A549 (cell line): ENCODE measurements at regions not wholly inside any gene's neighbourhood (a gene's known extent, or its start where the extent isn't known, plus 50 kb on each side); places are given as distances from the start of the nearest gene placed in this dataset.

Experiments used
- ATAC-seq, 2 experiments: fragments of 200-7000 bp in 1 of 2; fragments of >200 bp in 1 of 2; cut with Nextera tagmentation in 1 of 2; cut with Tn5 transposase in 1 of 2; 3 replicates each; pipeline versions ENCODE4 v1.8.0 to v1.9.1; 2018 to 2020; ENCODE audit warnings: mild to moderate bottlenecking in 1 of 2, moderate library complexity in 1 of 2
- CTCF ChIA-PET: fragments of 300-600 bp; sonication (Branson Sonifier 250); formaldehyde crosslinking; extraction: SDS; loops from one replicate; lab custom pipeline; 2021; ENCODE audit warnings: antibody characterized with exemption, inconsistent platforms; lab: Yijun Ruan, JAX
- POLR2A ChIA-PET: fragments of 350-600 bp; formaldehyde crosslinking; extraction: SDS; loops from one replicate; lab custom pipeline; 2021; ENCODE audit warnings: antibody characterized with exemption, inconsistent platforms; lab: Yijun Ruan, JAX
- DNase-seq, 2 experiments: peaks; one replicate each; pipeline versions ENCODE4 v3.0.0 to v3.0.0-alpha.2; 2011 to 2016; ENCODE audit warnings: low read depth in 1 of 2, low spot score in 1 of 2
- FAIRE-seq: peaks from 2 replicates; lab custom pipeline; 2011; peaks lifted over from hg19 to GRCh38; lab: Jason Lieb, UNC
- H3K27ac ChIP-seq, 2 experiments: fragments of >200 bp; sonication (Bioruptor Twin); formaldehyde crosslinking; 3 replicates each; pipeline ENCODE4 v1.5.1; 2016 to 2017
- H3K4me1 ChIP-seq: fragments of >200 bp; sonication (Bioruptor Twin); formaldehyde crosslinking; 3 replicates; pipeline ENCODE4 v1.6.1; 2016
- H3K4me2 ChIP-seq: fragments of >200 bp; sonication (Bioruptor Twin); formaldehyde crosslinking; 3 replicates; pipeline ENCODE4 v1.6.1; 2016
- H3K4me3 ChIP-seq: fragments of >200 bp; sonication (Bioruptor Twin); formaldehyde crosslinking; 3 replicates; pipeline ENCODE4 v1.5.1; 2016
- H3K9me3 ChIP-seq: fragments of >200 bp; sonication (Bioruptor Twin); formaldehyde crosslinking; 3 replicates; pipeline ENCODE4 v1.6.1; 2016
- CHD2 ChIP-seq: fragments of 150-350 bp; IDR thresholded peaks from 2 replicates; pipeline ENCODE4 v1.6.1; 2014; ENCODE audit warnings: low read length; ENCODE audit not compliant: partially characterized antibody
- EHF ChIP-seq: fragments of 250-450 bp; sonication (Bioruptor Pico); IDR thresholded peaks from 2 replicates; pipeline ENCODE4 v1.5.0; 2020; ENCODE audit warnings: mild to moderate bottlenecking
- EP300 ChIP-seq, 2 experiments: fragments of >200 bp; sonication (Bioruptor Twin); formaldehyde crosslinking; IDR thresholded peaks; 2 replicates in 1 of 2; 3 replicates in 1 of 2; pipeline ENCODE4 v1.6.1; 2016 to 2017
- ESRRA ChIP-seq: fragments of 150-350 bp; IDR thresholded peaks from 2 replicates; pipeline ENCODE4 v1.6.1; 2014; ENCODE audit warnings: mild to moderate bottlenecking, low read length, borderline replicate concordance
- FOSL2 ChIP-seq, 2 experiments: fragments of 450-650 bp in 1 of 2; fragments of >200 bp in 1 of 2; sonication (Bioruptor Twin) in 1 of 2; formaldehyde crosslinking; IDR thresholded peaks; 2 replicates each; pipeline versions ENCODE4 v1.5.0 to v1.6.1; 2016 to 2020; ENCODE audit warnings: mild to moderate bottlenecking in 1 of 2, moderate library complexity in 1 of 2
- GATA3 ChIP-seq: IDR thresholded peaks from 2 replicates; pipeline ENCODE4 v1.6.1; 2012; ENCODE audit warnings: borderline replicate concordance
- HEYL ChIP-seq: fragments of 250-450 bp; sonication (Bioruptor Pico); IDR thresholded peaks from 2 replicates; pipeline ENCODE4 v1.8.0; 2021; ENCODE audit warnings: mild to moderate bottlenecking, moderate library complexity
- JUNB ChIP-seq: fragments of >200 bp; sonication (Bioruptor Twin); formaldehyde crosslinking; IDR thresholded peaks from 2 replicates; pipeline ENCODE4 v1.6.1; 2016
- KDM1A ChIP-seq: fragments of 200-600 bp; sonication (generic); IDR thresholded peaks from 2 replicates; pipeline ENCODE4 v1.6.1; 2016; ENCODE audit warnings: low read depth, mild to moderate bottlenecking
- MAFK ChIP-seq: fragments of 450-650 bp; IDR thresholded peaks from 2 replicates; pipeline ENCODE4 v1.6.1; 2014; ENCODE audit not compliant: partially characterized antibody
- MYC ChIP-seq: IDR thresholded peaks from 2 replicates; pipeline ENCODE4 v1.6.1; 2012; ENCODE audit warnings: mild to moderate bottlenecking, inconsistent platforms, low read length, improper control_type of control experiment, borderline replicate concordance
- NFE2L2 ChIP-seq: fragments of 150-350 bp; conservative IDR thresholded peaks from 2 replicates; pipeline ENCODE4 v1.6.1; 2014; ENCODE audit warnings: low read length
- POLR2AphosphoS2 ChIP-seq: conservative IDR thresholded peaks from 2 replicates; pipeline ENCODE4 v1.6.1; 2012; ENCODE audit warnings: low read length, improper control_type of control experiment, inconsistent platforms
- RAD21 ChIP-seq, 2 experiments: fragments of >200 bp in 1 of 2; sonication (Bioruptor Twin) in 1 of 2; formaldehyde crosslinking in 1 of 2; IDR thresholded peaks in 1 of 2; conservative IDR thresholded peaks in 1 of 2; 2 replicates in 1 of 2; 3 replicates in 1 of 2; pipeline ENCODE4 v1.6.1; 2012 to 2018; ENCODE audit warnings: inconsistent platforms in 1 of 2
- RARB ChIP-seq: fragments of 250-450 bp; sonication (Bioruptor Pico); IDR thresholded peaks from 2 replicates; pipeline ENCODE4 v1.8.0; 2021; ENCODE audit warnings: mild to moderate bottlenecking, moderate library complexity
- RCOR1 ChIP-seq: fragments of 150-350 bp; IDR thresholded peaks from 2 replicates; pipeline ENCODE4 v1.6.1; 2014; ENCODE audit warnings: antibody characterized with exemption, low read length, low read depth
- RNF2 ChIP-seq: fragments of 200-600 bp; sonication (generic); IDR thresholded peaks from 2 replicates; pipeline ENCODE4 v1.6.1; 2016; ENCODE audit warnings: low read depth, mild to moderate bottlenecking, antibody characterized with exemption, moderate library complexity, borderline replicate concordance
- SREBF2 ChIP-seq: fragments of 450-650 bp; IDR thresholded peaks from 2 replicates; pipeline ENCODE4 v1.6.1; 2014; ENCODE audit warnings: mild to moderate bottlenecking, moderate library complexity
- TFCP2L1 ChIP-seq: fragments of 250-450 bp; sonication (Bioruptor Pico); IDR thresholded peaks from 2 replicates; pipeline ENCODE4 v1.5.0; 2021; ENCODE audit warnings: mild to moderate bottlenecking
- TP53 ChIP-seq: fragments of 250-450 bp; sonication (Bioruptor Pico); IDR thresholded peaks from 2 replicates; pipeline ENCODE4 v1.5.0; 2021; ENCODE audit warnings: mild to moderate bottlenecking, moderate library complexity
- ZC3H11A ChIP-seq: fragments of 450-650 bp; IDR thresholded peaks from 2 replicates; pipeline ENCODE4 v1.6.1; 2014; ENCODE audit warnings: antibody characterized with exemption, mild to moderate bottlenecking
- ZFP36 ChIP-seq: fragments of 450-650 bp; IDR thresholded peaks from 2 replicates; pipeline ENCODE4 v1.6.1; 2014; ENCODE audit warnings: borderline replicate concordance; ENCODE audit not compliant: partially characterized antibody
- ZNF302 ChIP-seq: fragments of 250-450 bp; sonication (Bioruptor Pico); IDR thresholded peaks from 2 replicates; pipeline ENCODE4 v1.9.0; 2021; ENCODE audit warnings: inconsistent platforms, mild to moderate bottlenecking, moderate library complexity
- ZSCAN20 ChIP-seq: fragments of 250-450 bp; sonication (Bioruptor Pico); IDR thresholded peaks from 2 replicates; pipeline ENCODE4 v1.8.0; 2022; ENCODE audit warnings: mild to moderate bottlenecking, moderate library complexity
- WGBS: methylation state at CpG from one replicate; pipeline ENCODE4 v1.1.6; 2017; ENCODE audit errors: missing lambda C conversion rate; 5-methylcytosine and 5-hydroxymethylcytosine counted together
- TF ChIP-seq, protein P1 (sequence below): fragments of 200-600 bp; sonication (generic); IDR thresholded peaks from 2 replicates; pipeline ENCODE4 v1.6.1; 2016; ENCODE audit warnings: antibody characterized with exemption, mild to moderate bottlenecking, moderate library complexity
- TF ChIP-seq, protein P2 (sequence below): fragments of 250-450 bp; sonication (Bioruptor Pico); IDR thresholded peaks from 2 replicates; pipeline ENCODE4 v1.5.0; 2021; ENCODE audit warnings: mild to moderate bottlenecking, moderate library complexity, borderline replicate concordance
- TF ChIP-seq, protein P3 (sequence below): fragments of 250-450 bp; sonication (Bioruptor Pico); IDR thresholded peaks from 2 replicates; pipeline ENCODE4 v1.5.0; 2020; ENCODE audit warnings: low read depth, mild to moderate bottlenecking, moderate library complexity

- no peak for ATAC-seq
- Histone ChIP-seq H3K27ac (no peak overlapping the region), H3K4me3 (no peak overlapping the region), H3K9me3 (peaks cover 13% of the 10 kb centered on the region), H3K4me1 (no peaks in the 10 kb centered on the region), H3K4me2 (no peak overlapping the region)
- ChIA-PET CTCF (no interaction called here), POLR2A (no interaction called here)
- TF ChIP-seq RAD21 (conservative IDR thresholded peaks at IDR 0.05 in 1 of 2, IDR thresholded peaks at IDR 0.05 in 1 of 2) (no peak), MAFK (no peak), NFE2L2 (no peak), SREBF2 (no peak), CHD2 (no peak), ZFP36 (no peak), ZNF302 (CRISPR knock-in tag) (no peak), ESRRA (no peak), RARB (CRISPR knock-in tag) (no peak), TFCP2L1 (no peak), RCOR1 (no peak), FOSL2 (IDR thresholded peaks at IDR 0.05) (no peak), FOSL2 (CRISPR knock-in tag; IDR thresholded peaks at IDR 0.05) (no peak), GATA3 (no peak), HEYL (CRISPR knock-in tag) (no peak)
- no peak for DNase-seq
- 2% methylated on average over 8 of the region's 8 CpGs for WGBS
- FAIRE-seq, result no peak
These were observed 111.4 kb downstream of the SOX11 start for GRCh38 chr2:5803547-5803946.

DNA sequence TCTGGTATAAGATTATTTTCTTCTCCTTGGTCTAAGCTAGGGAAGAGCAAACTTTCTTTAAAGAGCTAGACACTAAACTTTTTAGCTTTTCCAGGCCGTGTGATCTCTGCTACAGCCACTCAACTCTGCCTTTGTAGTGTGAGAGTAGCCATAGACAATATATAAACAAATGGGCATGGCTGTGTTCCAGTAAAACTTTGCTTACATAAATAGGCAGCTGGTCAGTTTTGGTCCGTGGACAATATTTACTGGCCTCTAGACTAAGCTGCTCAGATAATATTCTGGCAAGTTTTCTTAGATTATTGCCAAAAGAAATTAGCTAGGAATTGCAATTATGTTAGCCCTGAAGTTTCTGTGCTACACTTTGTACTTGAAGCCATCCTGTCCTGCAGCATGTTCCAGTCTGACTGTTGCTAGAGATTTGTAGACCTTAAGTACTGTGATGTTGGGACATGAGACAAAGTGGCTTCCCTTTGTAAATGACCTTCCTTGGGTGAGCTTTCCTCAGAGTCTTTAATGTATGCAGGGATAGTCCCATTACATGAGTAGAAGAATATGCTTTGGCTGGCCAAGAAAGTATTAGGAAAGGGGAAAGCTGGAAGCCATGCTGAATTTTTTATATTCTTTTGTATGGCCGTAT, 126.9 kb downstream of the SOX11 start:
- ChIA-PET CTCF (interaction anchor here (0.6 kb wide), 1 partner anchor 521 kb away, joined by 3 read pairs; no protein-coding TSS in a partner anchor), POLR2A (no interaction called here)
- Histone ChIP-seq H3K9me3 (peaks cover 3% of the 10 kb centered on the region; the same call in 1 of the 3 replicates), H3K4me2 (no peak overlapping the region), H3K4me1 (no peaks in the 10 kb centered on the region), H3K4me3 (no peak overlapping the region), H3K27ac (no peak overlapping the region)
- no peak for FAIRE-seq
- DNase-seq, result no peak
- no peak for ATAC-seq
- no peak for TF ChIP-seq MYC
- no peak for TF ChIP-seq JUNB
- TF ChIP-seq, protein P1, sequence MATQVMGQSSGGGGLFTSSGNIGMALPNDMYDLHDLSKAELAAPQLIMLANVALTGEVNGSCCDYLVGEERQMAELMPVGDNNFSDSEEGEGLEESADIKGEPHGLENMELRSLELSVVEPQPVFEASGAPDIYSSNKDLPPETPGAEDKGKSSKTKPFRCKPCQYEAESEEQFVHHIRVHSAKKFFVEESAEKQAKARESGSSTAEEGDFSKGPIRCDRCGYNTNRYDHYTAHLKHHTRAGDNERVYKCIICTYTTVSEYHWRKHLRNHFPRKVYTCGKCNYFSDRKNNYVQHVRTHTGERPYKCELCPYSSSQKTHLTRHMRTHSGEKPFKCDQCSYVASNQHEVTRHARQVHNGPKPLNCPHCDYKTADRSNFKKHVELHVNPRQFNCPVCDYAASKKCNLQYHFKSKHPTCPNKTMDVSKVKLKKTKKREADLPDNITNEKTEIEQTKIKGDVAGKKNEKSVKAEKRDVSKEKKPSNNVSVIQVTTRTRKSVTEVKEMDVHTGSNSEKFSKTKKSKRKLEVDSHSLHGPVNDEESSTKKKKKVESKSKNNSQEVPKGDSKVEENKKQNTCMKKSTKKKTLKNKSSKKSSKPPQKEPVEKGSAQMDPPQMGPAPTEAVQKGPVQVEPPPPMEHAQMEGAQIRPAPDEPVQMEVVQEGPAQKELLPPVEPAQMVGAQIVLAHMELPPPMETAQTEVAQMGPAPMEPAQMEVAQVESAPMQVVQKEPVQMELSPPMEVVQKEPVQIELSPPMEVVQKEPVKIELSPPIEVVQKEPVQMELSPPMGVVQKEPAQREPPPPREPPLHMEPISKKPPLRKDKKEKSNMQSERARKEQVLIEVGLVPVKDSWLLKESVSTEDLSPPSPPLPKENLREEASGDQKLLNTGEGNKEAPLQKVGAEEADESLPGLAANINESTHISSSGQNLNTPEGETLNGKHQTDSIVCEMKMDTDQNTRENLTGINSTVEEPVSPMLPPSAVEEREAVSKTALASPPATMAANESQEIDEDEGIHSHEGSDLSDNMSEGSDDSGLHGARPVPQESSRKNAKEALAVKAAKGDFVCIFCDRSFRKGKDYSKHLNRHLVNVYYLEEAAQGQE, result no peak
- no peak for TF ChIP-seq TP53 (CRISPR knock-in tag)
- TF ChIP-seq ZSCAN20, result no peak
- TF ChIP-seq, protein P2, sequence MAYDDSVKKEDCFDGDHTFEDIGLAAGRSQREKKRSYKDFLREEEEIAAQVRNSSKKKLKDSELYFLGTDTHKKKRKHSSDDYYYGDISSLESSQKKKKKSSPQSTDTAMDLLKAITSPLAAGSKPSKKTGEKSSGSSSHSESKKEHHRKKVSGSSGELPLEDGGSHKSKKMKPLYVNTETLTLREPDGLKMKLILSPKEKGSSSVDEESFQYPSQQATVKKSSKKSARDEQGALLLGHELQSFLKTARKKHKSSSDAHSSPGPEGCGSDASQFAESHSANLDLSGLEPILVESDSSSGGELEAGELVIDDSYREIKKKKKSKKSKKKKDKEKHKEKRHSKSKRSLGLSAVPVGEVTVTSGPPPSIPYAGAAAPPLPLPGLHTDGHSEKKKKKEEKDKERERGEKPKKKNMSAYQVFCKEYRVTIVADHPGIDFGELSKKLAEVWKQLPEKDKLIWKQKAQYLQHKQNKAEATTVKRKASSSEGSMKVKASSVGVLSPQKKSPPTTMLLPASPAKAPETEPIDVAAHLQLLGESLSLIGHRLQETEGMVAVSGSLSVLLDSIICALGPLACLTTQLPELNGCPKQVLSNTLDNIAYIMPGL (CRISPR knock-in tag), result no peak
- no peak for TF ChIP-seq NFE2L2
- no peak for TF ChIP-seq ZC3H11A
- TF ChIP-seq, protein P3, sequence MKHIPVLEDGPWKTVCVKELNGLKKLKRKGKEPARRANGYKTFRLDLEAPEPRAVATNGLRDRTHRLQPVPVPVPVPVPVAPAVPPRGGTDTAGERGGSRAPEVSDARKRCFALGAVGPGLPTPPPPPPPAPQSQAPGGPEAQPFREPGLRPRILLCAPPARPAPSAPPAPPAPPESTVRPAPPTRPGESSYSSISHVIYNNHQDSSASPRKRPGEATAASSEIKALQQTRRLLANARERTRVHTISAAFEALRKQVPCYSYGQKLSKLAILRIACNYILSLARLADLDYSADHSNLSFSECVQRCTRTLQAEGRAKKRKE (CRISPR knock-in tag), result no peak
- TF ChIP-seq MAFK, result no peak
- TF ChIP-seq RCOR1, result no peak
- TF ChIP-seq GATA3, result no peak
- no peak for TF ChIP-seq POLR2AphosphoS2
- TF ChIP-seq EP300 (IDR thresholded peaks at IDR 0.05), result no peak
- TF ChIP-seq RNF2, result no peak
- no peak for TF ChIP-seq HEYL (CRISPR knock-in tag)
- no peak for TF ChIP-seq ZNF302 (CRISPR knock-in tag)
- no peak for TF ChIP-seq EHF (CRISPR knock-in tag)
- TF ChIP-seq SREBF2, result no peak
- no peak for TF ChIP-seq KDM1A
- TF ChIP-seq, all 56 proteins: peak for 0
- 0% methylated on average over 3 of the region's 3 CpGs for WGBS
